Glutamatergic neuron (in vitro differentiated cells): ENCODE measurements at regions not wholly inside any gene's neighbourhood (a gene's known extent, or its start where the extent isn't known, plus 50 kb on each side); places are given as distances from the start of the nearest gene placed in this dataset.

ENCODE experiments used
- DNase-seq: peaks from one replicate; pipeline ENCODE4 v3.0.0; 2022
- H3K27ac Mint-ChIP-seq: one replicate; pipeline ENCODE4 v1.8.0; 2020; ENCODE audit warnings: mild to moderate bottlenecking, mixed read lengths, inconsistent platforms; ENCODE audit not compliant: unreplicated experiment
- H3K27me3 Mint-ChIP-seq: one replicate; pipeline ENCODE4 v1.8.0; 2020; ENCODE audit warnings: mild to moderate bottlenecking, moderate library complexity, mixed read lengths, inconsistent platforms; ENCODE audit not compliant: unreplicated experiment
- H3K36me3 Mint-ChIP-seq: one replicate; pipeline ENCODE4 v1.8.0; 2020; ENCODE audit warnings: mild to moderate bottlenecking, mixed read lengths, inconsistent platforms; ENCODE audit not compliant: unreplicated experiment
- H3K4me1 Mint-ChIP-seq: one replicate; pipeline ENCODE4 v1.8.0; 2020; ENCODE audit warnings: mild to moderate bottlenecking, low read depth, mixed read lengths, inconsistent platforms; ENCODE audit not compliant: unreplicated experiment
- H3K4me3 Mint-ChIP-seq: one replicate; pipeline ENCODE4 v1.8.0; 2020; ENCODE audit warnings: mild to moderate bottlenecking, mixed read lengths, inconsistent platforms; ENCODE audit not compliant: unreplicated experiment
- H3K9me3 Mint-ChIP-seq: one replicate; pipeline ENCODE4 v1.8.0; 2020; ENCODE audit warnings: mild to moderate bottlenecking, moderate library complexity, mixed read lengths, inconsistent platforms; ENCODE audit not compliant: unreplicated experiment
- CTCF ChIP-seq: fragments of 200-600 bp; sonication (generic); IDR thresholded peaks from one replicate; pipeline ENCODE4 v1.5.0; 2021; ENCODE audit not compliant: partially characterized antibody, unreplicated experiment

GRCh38 chr6:137765059-137765458 is 102.0 kb upstream of the TNFAIP3 start:
- no peak for DNase-seq
- no peaks in the 10 kb centered on the region for H3K36me3 Mint-ChIP-seq
- no peaks in the 10 kb centered on the region for H3K9me3 Mint-ChIP-seq
- no peak overlapping the region for H3K27ac Mint-ChIP-seq
- peaks cover 2% of the 10 kb centered on the region for H3K27me3 Mint-ChIP-seq
- no peak for TF ChIP-seq CTCF
- H3K4me1 Mint-ChIP-seq = no peaks in the 10 kb centered on the region
- H3K4me3 Mint-ChIP-seq = no peak overlapping the region

GRCh38 chr6:137766596-137767370 is 100.3 kb upstream of the TNFAIP3 start:
- H3K4me3 Mint-ChIP-seq = no peak overlapping the region
- no peaks in the 10 kb centered on the region for H3K36me3 Mint-ChIP-seq
- peaks cover 2% of the 10 kb centered on the region for H3K27me3 Mint-ChIP-seq
- DNase-seq = no peak
- TF ChIP-seq CTCF = no peak
- H3K4me1 Mint-ChIP-seq = no peaks in the 10 kb centered on the region
- no peaks in the 10 kb centered on the region for H3K9me3 Mint-ChIP-seq
- H3K27ac Mint-ChIP-seq = no peak overlapping the region

- H3K27ac Mint-ChIP-seq = no peak overlapping the region
- peaks cover 2% of the 10 kb centered on the region for H3K27me3 Mint-ChIP-seq
- no peak overlapping the region for H3K4me3 Mint-ChIP-seq
- no peaks in the 10 kb centered on the region for H3K36me3 Mint-ChIP-seq
- TF ChIP-seq CTCF = no peak
- no peaks in the 10 kb centered on the region for H3K9me3 Mint-ChIP-seq
- no peaks in the 10 kb centered on the region for H3K4me1 Mint-ChIP-seq
- no peak for DNase-seq
Measured at GRCh38 chr6:137767465-137767864, 99.6 kb upstream of the TNFAIP3 start.

- DNase-seq = no peak
- no peak for TF ChIP-seq CTCF
- Mint-ChIP-seq H3K27ac (no peak overlapping the region), H3K27me3 (peaks cover 2% of the 10 kb centered on the region), H3K36me3 (no peaks in the 10 kb centered on the region), H3K9me3 (no peaks in the 10 kb centered on the region), H3K4me3 (no peak overlapping the region), H3K4me1 (no peaks in the 10 kb centered on the region)
Measured at GRCh38 chr6:137767911-137768690, 99.0 kb upstream of the TNFAIP3 start.

GRCh38 chr6:137768935-137769334 is 98.1 kb upstream of the TNFAIP3 start:
- H3K4me3 Mint-ChIP-seq = no peak overlapping the region
- no peaks in the 10 kb centered on the region for H3K36me3 Mint-ChIP-seq
- no peak for DNase-seq
- no peaks in the 10 kb centered on the region for H3K9me3 Mint-ChIP-seq
- no peaks in the 10 kb centered on the region for H3K4me1 Mint-ChIP-seq
- no peak overlapping the region for H3K27ac Mint-ChIP-seq
- no peak for TF ChIP-seq CTCF
- H3K27me3 Mint-ChIP-seq = peaks cover 2% of the 10 kb centered on the region
